IMR-90 (cell line): ENCODE measurements at regions not wholly inside any gene's neighbourhood (a gene's known extent, or its start where the extent isn't known, plus 50 kb on each side); places are given as distances from the start of the nearest gene placed in this dataset.

Experiments used
- ATAC-seq: fragments of 200-7000 bp; cut with Tn5 transposase; 2 replicates; pipeline ENCODE4 v1.9.1; 2020; ENCODE audit warnings: low read depth, mild to moderate bottlenecking, moderate library complexity
- BruUV-seq: library from RNA; stranded (reverse); fragments of 400-500 nt; replicated peaks from 2 replicates; lab custom pipeline; 2021; lab: Mats Ljungman, UMichigan
- CTCF ChIA-PET: fragments of 300-600 bp; formaldehyde crosslinking; extraction: SDS; loops from one replicate; lab custom pipeline; 2021; ENCODE audit warnings: antibody characterized with exemption; lab: Yijun Ruan, JAX
- POLR2A ChIA-PET: fragments of 300-600 bp; sonication (Branson Sonifier 250); formaldehyde crosslinking; loops from one replicate; lab custom pipeline; 2022; ENCODE audit warnings: antibody characterized with exemption; ENCODE audit not compliant: unreplicated experiment; lab: Charles Lee
- DNase-seq: peaks from one replicate; pipeline ENCODE4 v3.0.0; 2013
- H2AFZ ChIP-seq: replicated peaks from 2 replicates; pipeline ENCODE3; 2013; ENCODE audit warnings: low read length, mild to moderate bottlenecking; ENCODE audit not compliant: poor library complexity
- H2AK5ac ChIP-seq: 2 replicates; pipeline ENCODE4 v1.6.1; 2013; ENCODE audit warnings: low read depth, low read length, inconsistent platforms
- H2AK9ac ChIP-seq: replicated peaks from 2 replicates; pipeline ENCODE3; 2013; ENCODE audit warnings: mild to moderate bottlenecking, low read depth, low read length, moderate library complexity; ENCODE audit not compliant: poor library complexity
- H2BK120ac ChIP-seq: 2 replicates; pipeline ENCODE4 v1.6.1; 2013; ENCODE audit warnings: low read depth, low read length, inconsistent platforms
- H2BK15ac ChIP-seq: 3 replicates; pipeline ENCODE4 v1.6.1; 2013; ENCODE audit warnings: low read depth, low read length, inconsistent platforms
- H2BK20ac ChIP-seq: 2 replicates; pipeline ENCODE4 v1.6.1; 2013; ENCODE audit warnings: low read depth, mild to moderate bottlenecking, inconsistent platforms, low read length, moderate library complexity
- H2BK5ac ChIP-seq: 2 replicates; pipeline ENCODE4 v1.6.1; 2013; ENCODE audit warnings: mild to moderate bottlenecking, low read depth, low read length, inconsistent platforms; ENCODE audit not compliant: poor library complexity, severe bottlenecking
- H3K14ac ChIP-seq: replicated peaks from 2 replicates; pipeline ENCODE4 v1.6.1; 2013; ENCODE audit warnings: low read depth, low read length, inconsistent platforms
- H3K18ac ChIP-seq: 2 replicates; pipeline ENCODE4 v1.6.1; 2013; ENCODE audit warnings: low read depth, low read length, control low read depth
- H3K23ac ChIP-seq: 2 replicates; pipeline ENCODE4 v1.6.1; 2013; ENCODE audit warnings: low read depth, low read length, inconsistent platforms
- H3K27ac ChIP-seq: 2 replicates; pipeline ENCODE4 v1.5.1; 2013; ENCODE audit warnings: mild to moderate bottlenecking, control low read depth, low read length; ENCODE audit not compliant: insufficient read depth
- H3K27me3 ChIP-seq: 2 replicates; pipeline ENCODE4 v1.6.1; 2013; ENCODE audit warnings: low read length; ENCODE audit not compliant: control insufficient read depth, insufficient read depth
- H3K36me3 ChIP-seq: 2 replicates; pipeline ENCODE4 v1.6.1; 2013; ENCODE audit warnings: low read length, mixed read lengths; ENCODE audit not compliant: control insufficient read depth, insufficient read depth
- H3K4ac ChIP-seq: 2 replicates; pipeline ENCODE4 v1.6.1; 2013; ENCODE audit warnings: low read depth, low read length, inconsistent platforms
- H3K4me1 ChIP-seq: 2 replicates; pipeline ENCODE4 v1.6.1; 2013; ENCODE audit warnings: low read length, mixed read lengths; ENCODE audit not compliant: control insufficient read depth, insufficient read depth
- H3K4me2 ChIP-seq: 2 replicates; pipeline ENCODE4 v1.6.1; 2013; ENCODE audit warnings: low read depth, mild to moderate bottlenecking, control low read depth, low read length, moderate library complexity
- H3K4me3 ChIP-seq: 2 replicates; pipeline ENCODE4 v1.5.1; 2013; ENCODE audit warnings: low read depth, mild to moderate bottlenecking, control low read depth, low read length, moderate library complexity; ENCODE audit not compliant: insufficient read depth
- H3K56ac ChIP-seq: 2 replicates; pipeline ENCODE4 v1.6.1; 2013; ENCODE audit warnings: low read length, inconsistent platforms; ENCODE audit not compliant: insufficient read depth; ENCODE audit errors: extremely low read depth
- H3K79me1 ChIP-seq, 2 experiments: 2 replicates each; pipeline ENCODE4 v1.6.1; 2013; ENCODE audit warnings: low read length in 2 of 2, inconsistent platforms in 1 of 2, low read depth in 1 of 2
- H3K9ac ChIP-seq: 2 replicates; pipeline ENCODE4 v1.6.1; 2013; ENCODE audit warnings: low read depth, low read length, control low read depth
- H3K9me1 ChIP-seq: 2 replicates; pipeline ENCODE4 v1.6.1; 2013; ENCODE audit warnings: low read length, inconsistent platforms; ENCODE audit not compliant: insufficient read depth
- H3K9me3 ChIP-seq: 2 replicates; pipeline ENCODE4 v1.6.1; 2013; ENCODE audit warnings: low read length; ENCODE audit not compliant: control insufficient read depth, insufficient read depth
- H4K20me1 ChIP-seq: 2 replicates; pipeline ENCODE4 v1.6.1; 2013; ENCODE audit warnings: low read length, inconsistent platforms; ENCODE audit not compliant: insufficient read depth
- H4K5ac ChIP-seq: 2 replicates; pipeline ENCODE4 v1.6.1; 2013; ENCODE audit warnings: mild to moderate bottlenecking, low read depth, low read length, control low read depth
- H4K8ac ChIP-seq, 2 experiments: 2 replicates each; pipeline ENCODE4 v1.6.1; 2013; ENCODE audit warnings: low read depth in 2 of 2, low read length in 2 of 2, control low read depth in 1 of 2, inconsistent platforms in 1 of 2
- H4K91ac ChIP-seq: 2 replicates; pipeline ENCODE4 v1.6.1; 2013; ENCODE audit warnings: low read depth, low read length, inconsistent platforms; ENCODE audit not compliant: insufficient read depth
- CHD1 ChIP-seq: IDR thresholded peaks from 2 replicates; pipeline ENCODE4 v1.6.1; 2012; ENCODE audit warnings: low read depth, low read length, improper control_type of control experiment
- MAFK ChIP-seq: IDR thresholded peaks from 2 replicates; pipeline ENCODE4 v1.6.1; 2012; ENCODE audit warnings: low read depth, low read length, improper control_type of control experiment
- MXI1 ChIP-seq: IDR thresholded peaks from 2 replicates; pipeline ENCODE4 v1.6.1; 2012; ENCODE audit warnings: low read depth, mild to moderate bottlenecking, low read length, moderate library complexity, borderline replicate concordance
- POLR2A ChIP-seq: IDR thresholded peaks from 2 replicates; pipeline ENCODE4 v1.6.1; 2012; ENCODE audit warnings: mild to moderate bottlenecking, low read depth, low read length
- RAD21 ChIP-seq: IDR thresholded peaks from 2 replicates; pipeline ENCODE4 v1.6.1; 2012; ENCODE audit warnings: low read length, improper control_type of control experiment
- RCOR1 ChIP-seq: IDR thresholded peaks from 2 replicates; pipeline ENCODE4 v1.6.1; 2012; ENCODE audit warnings: mild to moderate bottlenecking, low read length, improper control_type of control experiment; ENCODE audit not compliant: insufficient replicate concordance
- RFX5 ChIP-seq: IDR thresholded peaks from 2 replicates; pipeline ENCODE4 v1.8.0; 2012; ENCODE audit warnings: low read depth, mild to moderate bottlenecking, low read length, moderate library complexity
- SMC3 ChIP-seq: fragments of 150-350 bp; IDR thresholded peaks from 2 replicates; pipeline ENCODE4 v1.6.1; 2016; ENCODE audit warnings: low read depth, mild to moderate bottlenecking, antibody characterized with exemption, low read length, moderate library complexity
- WGBS, 2 experiments: methylation state at CpG; one replicate each; pipeline versions ENCODE4 v1.1.5 to v1.1.7; 2013; ENCODE audit warnings: missing lambda C conversion rate in 2 of 2; ENCODE audit not compliant: insufficient read length in 1 of 2; ENCODE audit errors: extremely low coverage in 2 of 2; 5-methylcytosine and 5-hydroxymethylcytosine counted together
- dilution Hi-C: fragments of 300-500 bp; cut with HindIII; formaldehyde crosslinking; loops from one replicate; pipeline ENCODE4 v1.14.3; 2018; ENCODE audit warnings: low sequenced_read_pairs; ENCODE audit not compliant: unreplicated experiment
- in situ Hi-C: fragments of 300-500 bp; cut with MboI; formaldehyde crosslinking; loops from 3 replicates; pipeline ENCODE4 v1.14.3; 2019; ENCODE audit warnings: low sequenced_read_pairs, inconsistent platforms, mixed read lengths
- intact Hi-C: fragments of 100-400 bp; cut with micrococcal nuclease; formaldehyde crosslinking; loops from 2 replicates; pipeline ENCODE4 v1.10.0; 2022
- TF ChIP-seq, protein P1 (sequence below): fragments of 150-350 bp; IDR thresholded peaks from 2 replicates; pipeline ENCODE4 v1.6.1; 2016; ENCODE audit warnings: low read depth, mild to moderate bottlenecking, low read length, moderate library complexity, borderline replicate concordance
- TF ChIP-seq, protein P2 (sequence below): conservative IDR thresholded peaks from 2 replicates; pipeline ENCODE4 v1.5.1; 2012; ENCODE audit warnings: mild to moderate bottlenecking, low read depth, low read length, improper control_type of control experiment

GRCh38 chr11:21785351-21785750 is 407.5 kb upstream of the ANO5 start:
- H3K4ac ChIP-seq: no peak overlapping the region
- intact Hi-C loops: no loop called here
- no peak overlapping the region for H2BK20ac ChIP-seq
- no CpG with 5 or more reads among the region's 3 CpGs for WGBS, 2 experiments
- no peak overlapping the region for H3K9ac ChIP-seq
- H3K27me3 ChIP-seq: no peaks in the 10 kb centered on the region
- no peak overlapping the region for H4K91ac ChIP-seq
- no peak overlapping the region for H2BK120ac ChIP-seq
- no peak overlapping the region for H3K4me2 ChIP-seq
- no peak overlapping the region for H4K8ac ChIP-seq
- ATAC-seq: no peak
- no peak overlapping the region for H2BK5ac ChIP-seq
- no peak overlapping the region for H2AFZ ChIP-seq
- no peak overlapping the region for H4K5ac ChIP-seq
- no peak overlapping the region for H2AK9ac ChIP-seq
- no peaks in the 10 kb centered on the region for H4K20me1 ChIP-seq
- BruUV-seq: no TSS peak
- no peak overlapping the region for H3K23ac ChIP-seq
- no peaks in the 10 kb centered on the region for H3K4me1 ChIP-seq
- no peak for DNase-seq
- in situ Hi-C loops: no loop called here
- H3K36me3 ChIP-seq: no peaks in the 10 kb centered on the region
- no peak overlapping the region for H2BK15ac ChIP-seq
- H2AK5ac ChIP-seq: no peak overlapping the region
- H3K56ac ChIP-seq: no peak overlapping the region
- no peak overlapping the region for H3K4me3 ChIP-seq
- H3K79me1 ChIP-seq: no peaks in the 10 kb centered on the region
- dilution Hi-C loops: no loop called here
- no peak for TF ChIP-seq SMC3
- TF ChIP-seq MXI1: no peak
- TF ChIP-seq, protein P1, sequence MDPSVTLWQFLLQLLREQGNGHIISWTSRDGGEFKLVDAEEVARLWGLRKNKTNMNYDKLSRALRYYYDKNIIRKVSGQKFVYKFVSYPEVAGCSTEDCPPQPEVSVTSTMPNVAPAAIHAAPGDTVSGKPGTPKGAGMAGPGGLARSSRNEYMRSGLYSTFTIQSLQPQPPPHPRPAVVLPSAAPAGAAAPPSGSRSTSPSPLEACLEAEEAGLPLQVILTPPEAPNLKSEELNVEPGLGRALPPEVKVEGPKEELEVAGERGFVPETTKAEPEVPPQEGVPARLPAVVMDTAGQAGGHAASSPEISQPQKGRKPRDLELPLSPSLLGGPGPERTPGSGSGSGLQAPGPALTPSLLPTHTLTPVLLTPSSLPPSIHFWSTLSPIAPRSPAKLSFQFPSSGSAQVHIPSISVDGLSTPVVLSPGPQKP: no peak
- no peak for TF ChIP-seq RAD21
- TF ChIP-seq POLR2A: no peak
- no peak for TF ChIP-seq RFX5
- TF ChIP-seq MAFK: no peak
- TF ChIP-seq RCOR1: no peak
- TF ChIP-seq, protein P2, sequence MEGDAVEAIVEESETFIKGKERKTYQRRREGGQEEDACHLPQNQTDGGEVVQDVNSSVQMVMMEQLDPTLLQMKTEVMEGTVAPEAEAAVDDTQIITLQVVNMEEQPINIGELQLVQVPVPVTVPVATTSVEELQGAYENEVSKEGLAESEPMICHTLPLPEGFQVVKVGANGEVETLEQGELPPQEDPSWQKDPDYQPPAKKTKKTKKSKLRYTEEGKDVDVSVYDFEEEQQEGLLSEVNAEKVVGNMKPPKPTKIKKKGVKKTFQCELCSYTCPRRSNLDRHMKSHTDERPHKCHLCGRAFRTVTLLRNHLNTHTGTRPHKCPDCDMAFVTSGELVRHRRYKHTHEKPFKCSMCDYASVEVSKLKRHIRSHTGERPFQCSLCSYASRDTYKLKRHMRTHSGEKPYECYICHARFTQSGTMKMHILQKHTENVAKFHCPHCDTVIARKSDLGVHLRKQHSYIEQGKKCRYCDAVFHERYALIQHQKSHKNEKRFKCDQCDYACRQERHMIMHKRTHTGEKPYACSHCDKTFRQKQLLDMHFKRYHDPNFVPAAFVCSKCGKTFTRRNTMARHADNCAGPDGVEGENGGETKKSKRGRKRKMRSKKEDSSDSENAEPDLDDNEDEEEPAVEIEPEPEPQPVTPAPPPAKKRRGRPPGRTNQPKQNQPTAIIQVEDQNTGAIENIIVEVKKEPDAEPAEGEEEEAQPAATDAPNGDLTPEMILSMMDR: no peak
- no peak for TF ChIP-seq CHD1
- no peak overlapping the region for H3K27ac ChIP-seq
- no peaks in the 10 kb centered on the region for H3K9me3 ChIP-seq
- H3K9me1 ChIP-seq: no peaks in the 10 kb centered on the region
- H3K18ac ChIP-seq: no peak overlapping the region
- ChIA-PET CTCF (no interaction called here), POLR2A (no interaction called here)
- H3K14ac ChIP-seq: no peak overlapping the region
